ENCODE measurements at regions not wholly inside any gene's neighbourhood (a gene's known extent, or its start where the extent isn't known, plus 50 kb on each side); places are given as distances from the start of the nearest gene placed in this dataset.

- no peak for DNase-seq (ENCODE audit: extremely low spot score)
- POLR2A ChIA-PET = no interaction called here
- TF ChIP-seq, protein P1, sequence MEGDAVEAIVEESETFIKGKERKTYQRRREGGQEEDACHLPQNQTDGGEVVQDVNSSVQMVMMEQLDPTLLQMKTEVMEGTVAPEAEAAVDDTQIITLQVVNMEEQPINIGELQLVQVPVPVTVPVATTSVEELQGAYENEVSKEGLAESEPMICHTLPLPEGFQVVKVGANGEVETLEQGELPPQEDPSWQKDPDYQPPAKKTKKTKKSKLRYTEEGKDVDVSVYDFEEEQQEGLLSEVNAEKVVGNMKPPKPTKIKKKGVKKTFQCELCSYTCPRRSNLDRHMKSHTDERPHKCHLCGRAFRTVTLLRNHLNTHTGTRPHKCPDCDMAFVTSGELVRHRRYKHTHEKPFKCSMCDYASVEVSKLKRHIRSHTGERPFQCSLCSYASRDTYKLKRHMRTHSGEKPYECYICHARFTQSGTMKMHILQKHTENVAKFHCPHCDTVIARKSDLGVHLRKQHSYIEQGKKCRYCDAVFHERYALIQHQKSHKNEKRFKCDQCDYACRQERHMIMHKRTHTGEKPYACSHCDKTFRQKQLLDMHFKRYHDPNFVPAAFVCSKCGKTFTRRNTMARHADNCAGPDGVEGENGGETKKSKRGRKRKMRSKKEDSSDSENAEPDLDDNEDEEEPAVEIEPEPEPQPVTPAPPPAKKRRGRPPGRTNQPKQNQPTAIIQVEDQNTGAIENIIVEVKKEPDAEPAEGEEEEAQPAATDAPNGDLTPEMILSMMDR (IDR thresholded peaks at IDR 0.05; ENCODE audit: control extremely low read depth, extremely low read depth, low read depth, missing control alignments) = no peak
- CTCF ChIA-PET = interaction anchor here (1.1 to 2.0 kb wide), 2 partner anchors 11 to 17 kb away, joined by 3 to 4 read pairs; no protein-coding TSS in a partner anchor
Measured at GRCh38 chr7:145919712-145920111, 196.9 kb upstream of the CNTNAP2 start.

DNA sequence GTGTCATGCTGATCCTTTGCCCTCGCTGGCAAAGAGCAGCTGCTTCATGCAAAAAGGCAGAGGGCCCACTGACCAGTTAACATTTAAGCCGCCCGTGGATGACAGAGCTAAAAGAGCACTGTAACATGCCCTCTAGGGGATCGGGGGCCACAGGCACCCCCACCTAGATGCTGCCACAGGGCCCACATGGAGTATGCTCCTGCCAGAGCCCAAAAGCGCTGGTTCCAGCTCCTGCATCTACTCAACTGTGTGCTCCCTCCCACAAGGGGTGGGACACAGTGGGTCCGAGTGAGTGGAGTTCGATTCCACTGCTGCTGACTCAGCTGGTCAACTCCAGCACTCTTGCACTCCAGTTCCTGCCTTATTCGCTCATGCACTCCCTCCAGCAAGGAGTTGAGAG, 199.8 kb upstream of the CNTNAP2 start:
- no peak for DNase-seq (ENCODE audit: extremely low spot score)
- TF ChIP-seq, protein P1 (IDR thresholded peaks at IDR 0.05; ENCODE audit: control extremely low read depth, extremely low read depth, low read depth, missing control alignments) = no peak
- ChIA-PET CTCF (interaction anchor here (0.7 kb wide), 1 partner anchor 24 kb away, joined by 3 read pairs; no protein-coding TSS in a partner anchor), POLR2A (no interaction called here)

DNA sequence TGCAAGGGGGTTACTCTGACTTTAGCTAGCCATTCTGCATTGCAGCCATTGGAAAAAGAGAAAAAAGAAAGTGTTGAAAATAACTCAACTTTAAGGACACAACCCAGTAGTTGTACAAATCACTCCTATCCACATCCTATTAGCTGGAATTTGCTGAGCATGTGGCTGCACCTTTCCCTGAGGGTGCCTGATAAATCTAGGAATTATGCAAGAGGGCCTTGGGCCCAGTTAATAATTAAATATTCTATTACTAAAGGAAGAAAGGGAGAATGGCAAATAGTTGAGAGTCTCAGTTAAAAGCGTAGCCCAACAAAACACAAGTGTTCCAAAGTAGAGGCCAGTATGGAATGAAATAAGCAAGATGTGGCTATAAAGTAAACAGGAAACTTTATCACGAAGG, 200.9 kb upstream of the CNTNAP2 start:
- TF ChIP-seq, protein P1 (IDR thresholded peaks at IDR 0.05; ENCODE audit: control extremely low read depth, extremely low read depth, low read depth, missing control alignments) = no peak
- no peak for DNase-seq (ENCODE audit: extremely low spot score)
- ChIA-PET CTCF (interaction anchor here (1.0 kb wide), 1 partner anchor 9 kb away, joined by 3 read pairs; no protein-coding TSS in a partner anchor), POLR2A (no interaction called here)

- TF ChIP-seq, protein P1 (IDR thresholded peaks at IDR 0.05; ENCODE audit: control extremely low read depth, extremely low read depth, low read depth, missing control alignments) = no peak
- ChIA-PET POLR2A (no interaction called here), CTCF (no interaction called here)
- DNase-seq (ENCODE audit: extremely low spot score) = no peak
Measured at GRCh38 chr7:145909991-145910513, 206.5 kb upstream of the CNTNAP2 start.

GRCh38 chr7:145903658-145904057, 212.9 kb upstream of the CNTNAP2 start:
- no peak for DNase-seq (ENCODE audit: extremely low spot score)
- TF ChIP-seq, protein P1 (IDR thresholded peaks at IDR 0.05; ENCODE audit: control extremely low read depth, extremely low read depth, low read depth, missing control alignments) = no peak
- ChIA-PET CTCF (interaction anchor here (0.6 kb wide), 1 partner anchor 11 kb away, joined by 3 read pairs; no protein-coding TSS in a partner anchor), POLR2A (no interaction called here)

GRCh38 chr7:145902123-145902522, 214.5 kb upstream of the CNTNAP2 start:
- POLR2A ChIA-PET = interaction anchor here (1.1 kb wide), 1 partner anchor 1860 kb away, joined by 3 read pairs; no protein-coding TSS in a partner anchor
- TF ChIP-seq, protein P1 (IDR thresholded peaks at IDR 0.05; ENCODE audit: control extremely low read depth, extremely low read depth, low read depth, missing control alignments) = no peak
- no peak for DNase-seq (ENCODE audit: extremely low spot score)

More at GRCh38 chr7:145902123-145902522, 214.5 kb upstream of the CNTNAP2 start:
- CTCF ChIA-PET = interaction anchor here (0.8 to 1.4 kb wide), 2 partner anchors 8 to 18 kb away, joined by 3 to 4 read pairs; no protein-coding TSS in a partner anchor

Data from GM10248 (cell line).